Activated T-helper 1 cell treated with anti-CD3 and anti-CD28 coated beads, Interleukin-2, amount 50 U/mL, for 16 hours (primary cell): ENCODE measurements at regions not wholly inside any gene's neighbourhood (a gene's known extent, or its start where the extent isn't known, plus 50 kb on each side); places are given as distances from the start of the nearest gene placed in this dataset.
"Not testable (repeated sequence)": the region's sequence is repeated elsewhere in the genome, so short reads cannot be mapped to it uniquely, and the experiment has no call there.

Source experiments
- DNase-seq, 2 donors: peaks; one replicate each; pipeline ENCODE4 v3.0.0-alpha.2; 2020; ENCODE audit warnings: low read depth in 1 of 2, low spot score in 1 of 2

DNA sequence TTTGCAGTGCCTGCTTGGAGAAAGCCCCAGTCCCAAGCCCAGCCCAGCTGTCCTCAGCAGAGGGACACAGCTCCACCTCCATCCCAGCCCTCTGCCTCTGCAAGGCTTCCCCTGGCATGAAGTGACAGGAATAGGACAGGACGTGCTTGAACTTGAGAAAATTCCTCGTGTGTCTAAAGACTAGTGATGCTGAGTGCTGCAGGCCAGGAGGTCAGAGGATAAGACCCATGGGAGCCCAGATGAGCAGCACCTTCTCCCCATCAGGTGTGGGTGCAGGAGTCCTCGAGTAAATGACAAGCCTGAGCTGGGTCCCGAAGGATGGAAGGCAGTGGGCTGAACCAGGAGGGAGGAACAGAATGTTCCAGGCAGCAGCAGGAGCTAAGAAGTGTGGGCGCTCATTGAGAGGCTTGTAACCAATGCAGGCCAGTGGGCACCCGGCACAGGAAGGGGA lies 67.8 kb upstream of the UXS1 start:
- no peak for DNase-seq

- not testable (repeated sequence) for DNase-seq
These were observed 64.8 kb upstream of the UXS1 start for GRCh38 chr2:106258859-106259258.

- DNase-seq = no peak
These were observed 63.7 kb upstream of the UXS1 start for GRCh38 chr2:106257830-106258229.

DNA sequence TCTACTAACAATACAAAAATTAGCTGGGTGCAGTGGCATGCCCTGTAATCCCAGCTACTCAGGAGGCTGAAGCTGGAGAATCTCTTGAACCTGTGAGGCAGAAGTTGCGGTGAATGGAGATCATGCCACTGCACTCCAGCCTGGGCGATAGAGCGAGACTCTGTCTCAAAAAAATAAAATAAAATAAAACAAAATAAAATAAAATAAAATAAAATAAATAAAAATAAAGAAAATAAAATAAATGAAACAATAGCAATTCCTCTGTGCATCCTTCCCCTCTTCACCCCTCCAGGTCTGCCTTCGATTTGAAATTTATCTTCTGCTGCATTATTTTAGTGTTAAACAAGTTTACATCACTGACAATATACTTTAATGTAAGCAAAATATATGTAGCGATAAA lies 63.0 kb upstream of the UXS1 start:
- no peak for DNase-seq

GRCh38 chr2:106249157-106249828 lies 55.2 kb upstream of the UXS1 start:
- not testable (repeated sequence) for DNase-seq

DNA sequence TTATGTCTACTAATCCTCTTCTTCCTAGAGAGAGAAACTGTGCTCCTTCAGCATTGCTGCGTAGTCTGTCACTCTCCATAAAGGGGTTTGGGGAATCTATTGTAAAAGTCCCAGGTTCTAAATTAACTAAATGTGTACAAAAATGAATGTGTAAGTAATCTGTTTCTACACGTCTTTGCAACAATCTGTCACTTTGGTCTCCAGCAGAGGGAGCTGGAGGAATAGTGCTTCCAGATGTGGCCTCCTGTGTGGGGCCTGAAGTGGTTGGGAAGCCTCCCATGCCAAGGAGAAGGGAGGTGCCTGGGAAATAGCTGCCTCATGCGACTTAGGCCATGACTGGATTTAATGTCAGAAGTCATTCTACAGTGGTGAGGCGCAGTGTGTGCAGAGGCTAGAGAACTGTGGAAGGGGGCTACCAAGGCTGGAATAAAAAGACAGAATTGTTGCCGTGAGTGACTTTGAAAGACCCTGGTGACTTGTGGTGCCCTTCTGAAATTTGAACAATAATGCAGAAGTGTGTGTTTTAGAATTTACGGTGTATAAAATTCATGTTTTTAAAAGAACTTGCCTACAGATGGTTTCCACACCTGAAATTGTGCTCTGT lies 54.5 kb upstream of the UXS1 start:
- not testable (repeated sequence) for DNase-seq
